ENCODE measurements at regions not wholly inside any gene's neighbourhood (a gene's known extent, or its start where the extent isn't known, plus 50 kb on each side); places are given as distances from the start of the nearest gene placed in this dataset.

GRCh38 chr5:88503406-88503805 lies 234.8 kb upstream of the TMEM161B start:
- Histone ChIP-seq H3K9ac (ENCODE audit: low read length) (no peak overlapping the region), H2AFZ (ENCODE audit: low read depth, low read length, poor library complexity, severe bottlenecking) (no peak overlapping the region), H3K9me2 (ENCODE audit: insufficient read depth) (no peaks in the 10 kb centered on the region), H4K20me1 (ENCODE audit: insufficient read depth) (no peaks in the 10 kb centered on the region), H3K27ac (ENCODE audit: low read depth, low read length) (no peak overlapping the region), H3K27me3 (ENCODE audit: insufficient read depth, low read length) (no peaks in the 10 kb centered on the region), H3K4me1 (ENCODE audit: control insufficient read depth in 1 of 2, insufficient read depth in 2 of 2, low read length in 2 of 2) (no peaks in the 10 kb centered on the region), H3K4me3 (replicated peaks in 1 of 2; ENCODE audit: low read depth in 1 of 2, low read length in 2 of 2) (no peak overlapping the region), H3K79me2 (ENCODE audit: insufficient read depth, low read length) (no peaks in the 10 kb centered on the region), H3K9me3 (ENCODE audit: control insufficient read depth in 1 of 2, insufficient read depth in 1 of 2, low read depth in 1 of 2, low read length in 2 of 2) (no peaks in the 10 kb centered on the region), H3K4me2 (ENCODE audit: low read length) (no peak overlapping the region), H3K36me3 (ENCODE audit: control insufficient read depth in 1 of 2, insufficient read depth in 2 of 2, low read length in 2 of 2) (no peaks in the 10 kb centered on the region)
- RAD21 ChIA-PET (ENCODE audit: low non-redundant PET in 1 of 2, low total read pairs in 2 of 2, uncharacterized antibody in 2 of 2, unreplicated experiment in 2 of 2) = no interaction called here
- intact Hi-C loops (cut with micrococcal nuclease) = no loop called here
- DNase-seq (ENCODE audit: low read depth, low spot score) (no peak), ATAC-seq (no peak)
- CTCF ChIA-PET = no interaction called here
- POLR2A ChIA-PET = no interaction called here
- no TSS peak for BruUV-seq (replicated peaks)
- TF ChIP-seq SP1 (IDR thresholded peaks at IDR 0.05; ENCODE audit: low read depth) (no peak), REST (IDR thresholded peaks at IDR 0.05; ENCODE audit: low read depth) (no peak), ZNF274 (IDR thresholded peaks at IDR 0.05; ENCODE audit: low read depth, low read length) (no peak), SRF (IDR thresholded peaks at IDR 0.05; ENCODE audit: low read depth) (no peak), POLR2A (IDR thresholded peaks at IDR 0.05; ENCODE audit: borderline replicate concordance, extremely low read depth, insufficient read depth, insufficient read length) (no peak), CBX3 (IDR thresholded peaks at IDR 0.05; ENCODE audit: low read depth) (no peak), FOSL1 (IDR thresholded peaks at IDR 0.05; ENCODE audit: low read depth) (no peak), TCF7L2 (IDR thresholded peaks at IDR 0.05; ENCODE audit: borderline replicate concordance, extremely low read depth, insufficient read depth, insufficient read length) (no peak), ZFX (IDR thresholded peaks at IDR 0.05) (no peak), EZH2 (IDR thresholded peaks at IDR 0.05) (no peak), JUND (IDR thresholded peaks at IDR 0.05) (no peak), SIN3A (IDR thresholded peaks at IDR 0.05; ENCODE audit: low read depth) (no peak), POLR2AphosphoS5 (IDR thresholded peaks at IDR 0.05; ENCODE audit: low read depth, low read length) (no peak), EZH2phosphoT487 (IDR thresholded peaks at IDR 0.05; ENCODE audit: borderline replicate concordance) (no peak), CTCF (IDR thresholded peaks at IDR 0.05 in 2 of 3, conservative IDR thresholded peaks at IDR 0.05 in 1 of 3; ENCODE audit: borderline replicate concordance in 1 of 3, insufficient read depth in 1 of 3, low read depth in 2 of 3, low read length in 2 of 3) (no peak), CEBPB (IDR thresholded peaks at IDR 0.05; ENCODE audit: low read depth) (no peak), RAD21 (IDR thresholded peaks at IDR 0.05; ENCODE audit: low read depth) (no peak)
- TF ChIP-seq, protein P1, sequence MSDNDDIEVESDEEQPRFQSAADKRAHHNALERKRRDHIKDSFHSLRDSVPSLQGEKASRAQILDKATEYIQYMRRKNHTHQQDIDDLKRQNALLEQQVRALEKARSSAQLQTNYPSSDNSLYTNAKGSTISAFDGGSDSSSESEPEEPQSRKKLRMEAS (IDR thresholded peaks at IDR 0.05) = no peak
- TF ChIP-seq, protein P2, sequence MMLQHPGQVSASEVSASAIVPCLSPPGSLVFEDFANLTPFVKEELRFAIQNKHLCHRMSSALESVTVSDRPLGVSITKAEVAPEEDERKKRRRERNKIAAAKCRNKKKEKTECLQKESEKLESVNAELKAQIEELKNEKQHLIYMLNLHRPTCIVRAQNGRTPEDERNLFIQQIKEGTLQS (IDR thresholded peaks at IDR 0.05) = no peak
- TF ChIP-seq, protein P3, sequence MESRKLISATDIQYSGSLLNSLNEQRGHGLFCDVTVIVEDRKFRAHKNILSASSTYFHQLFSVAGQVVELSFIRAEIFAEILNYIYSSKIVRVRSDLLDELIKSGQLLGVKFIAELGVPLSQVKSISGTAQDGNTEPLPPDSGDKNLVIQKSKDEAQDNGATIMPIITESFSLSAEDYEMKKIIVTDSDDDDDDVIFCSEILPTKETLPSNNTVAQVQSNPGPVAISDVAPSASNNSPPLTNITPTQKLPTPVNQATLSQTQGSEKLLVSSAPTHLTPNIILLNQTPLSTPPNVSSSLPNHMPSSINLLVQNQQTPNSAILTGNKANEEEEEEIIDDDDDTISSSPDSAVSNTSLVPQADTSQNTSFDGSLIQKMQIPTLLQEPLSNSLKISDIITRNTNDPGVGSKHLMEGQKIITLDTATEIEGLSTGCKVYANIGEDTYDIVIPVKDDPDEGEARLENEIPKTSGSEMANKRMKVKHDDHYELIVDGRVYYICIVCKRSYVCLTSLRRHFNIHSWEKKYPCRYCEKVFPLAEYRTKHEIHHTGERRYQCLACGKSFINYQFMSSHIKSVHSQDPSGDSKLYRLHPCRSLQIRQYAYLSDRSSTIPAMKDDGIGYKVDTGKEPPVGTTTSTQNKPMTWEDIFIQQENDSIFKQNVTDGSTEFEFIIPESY (IDR thresholded peaks at IDR 0.05; ENCODE audit: extremely low read depth, insufficient replicate concordance, low read length) = no peak
